CD14-positive monocyte (primary cell): ENCODE measurements at regions not wholly inside any gene's neighbourhood (a gene's known extent, or its start where the extent isn't known, plus 50 kb on each side); places are given as distances from the start of the nearest gene placed in this dataset.

Source experiments
- DNase-seq, 3 donors: peaks; one replicate each; pipeline ENCODE4 v3.0.0-alpha.2; 2011 to 2022
- H2AFZ ChIP-seq: 2 replicates; pipeline ENCODE4 v1.6.0; 2012; ENCODE audit warnings: mild to moderate bottlenecking, low read depth, low read length, inconsistent platforms; ENCODE audit not compliant: insufficient read depth, poor library complexity, severe bottlenecking
- H3K27ac ChIP-seq, 2 donors: 1 replicate in 1 of 2; 2 replicates in 1 of 2; pipeline ENCODE4 v1.5.1; 2012 to 2013; ENCODE audit warnings: low read length in 2 of 2, control low read depth in 1 of 2, inconsistent platforms in 1 of 2, low read depth in 1 of 2, mild to moderate bottlenecking in 1 of 2
- H3K27me3 ChIP-seq, 2 donors: one replicate each; pipeline versions ENCODE4 v1.6.0 to v1.6.1; 2011 to 2013; ENCODE audit warnings: low read length in 2 of 2; ENCODE audit not compliant: control insufficient read depth in 2 of 2, insufficient read depth in 2 of 2
- H3K36me3 ChIP-seq, 2 donors: replicated peaks in 1 of 2; 1 replicate in 1 of 2; 2 replicates in 1 of 2; pipeline versions ENCODE4 v1.5.1 to v1.6.1; 2012 to 2013; ENCODE audit warnings: low read length in 2 of 2, control low read depth in 1 of 2, inconsistent platforms in 1 of 2, mild to moderate bottlenecking in 1 of 2; ENCODE audit not compliant: insufficient read depth in 2 of 2, control insufficient read depth in 1 of 2
- H3K4me1 ChIP-seq, 2 donors: 1 replicate in 1 of 2; 2 replicates in 1 of 2; pipeline versions ENCODE4 v1.5.1 to v1.6.1; 2012 to 2013; ENCODE audit warnings: low read length in 2 of 2, control low read depth in 1 of 2, inconsistent platforms in 1 of 2, mild to moderate bottlenecking in 1 of 2, moderate library complexity in 1 of 2; ENCODE audit not compliant: insufficient read depth in 2 of 2, control insufficient read depth in 1 of 2
- H3K4me2 ChIP-seq: replicated peaks from 2 replicates; pipeline ENCODE3; 2012; ENCODE audit warnings: low read length, moderate library complexity, mild to moderate bottlenecking; ENCODE audit not compliant: poor library complexity, severe bottlenecking; ENCODE audit errors: extremely low read depth
- H3K4me3 ChIP-seq, 3 experiments: fragments of 200-600 bp in 1 of 3; sonication (generic) in 1 of 3; replicated peaks in 1 of 3; 1 replicate in 2 of 3; 2 replicates in 1 of 3; pipeline ENCODE4 v1.5.1; 2011 to 2013; ENCODE audit warnings: low read length in 3 of 3, mild to moderate bottlenecking in 3 of 3, control low read depth in 2 of 3, low read depth in 2 of 3, inconsistent platforms in 1 of 3, moderate library complexity in 1 of 3
- H3K79me2 ChIP-seq: 2 replicates; pipeline ENCODE4 v1.6.0; 2012; ENCODE audit warnings: mild to moderate bottlenecking, control low read depth, inconsistent platforms, low read length, moderate library complexity; ENCODE audit not compliant: insufficient read depth
- H3K9ac ChIP-seq: 2 replicates; pipeline ENCODE4 v1.6.0; 2017; ENCODE audit warnings: low read length, mild to moderate bottlenecking; ENCODE audit not compliant: insufficient read depth, poor library complexity, severe bottlenecking
- H3K9me3 ChIP-seq, 2 donors: replicated peaks in 1 of 2; 1 replicate in 1 of 2; 2 replicates in 1 of 2; pipeline versions ENCODE4 v1.5.1 to v1.6.1; 2012 to 2013; ENCODE audit warnings: low read length in 2 of 2, control low read depth in 1 of 2; ENCODE audit not compliant: control insufficient read depth in 1 of 2, insufficient read depth in 1 of 2
- H4K20me1 ChIP-seq: 2 replicates; pipeline ENCODE4 v1.6.0; 2012; ENCODE audit warnings: mild to moderate bottlenecking, low read length, control low read depth, moderate library complexity; ENCODE audit not compliant: insufficient read depth
- H3K27ac Mint-ChIP-seq, 7 donors: one replicate each; pipeline ENCODE4 v1.8.0; 2020; ENCODE audit warnings: mild to moderate bottlenecking in 7 of 7, mixed read lengths in 7 of 7, moderate library complexity in 6 of 7, inconsistent platforms in 2 of 7
- H3K27me3 Mint-ChIP-seq, 3 donors: one replicate each; pipeline ENCODE4 v1.8.0; 2021 to 2022; ENCODE audit warnings: low read depth in 3 of 3, mild to moderate bottlenecking in 3 of 3, mixed read lengths in 3 of 3, moderate library complexity in 3 of 3, inconsistent platforms in 1 of 3
- H3K36me3 Mint-ChIP-seq, 2 donors: one replicate each; pipeline ENCODE4 v1.8.0; 2020; ENCODE audit warnings: mixed read lengths in 2 of 2, inconsistent platforms in 1 of 2, mild to moderate bottlenecking in 1 of 2
- H3K4me1 Mint-ChIP-seq: one replicate; pipeline ENCODE4 v1.8.0; 2020; ENCODE audit warnings: mild to moderate bottlenecking, mixed read lengths
- H3K4me3 Mint-ChIP-seq, 2 donors: one replicate each; pipeline ENCODE4 v1.8.0; 2020; ENCODE audit warnings: mild to moderate bottlenecking in 2 of 2, mixed read lengths in 2 of 2, moderate library complexity in 1 of 2
- H3K9me3 Mint-ChIP-seq, 7 donors: one replicate each; pipeline ENCODE4 v1.8.0; 2020 to 2022; ENCODE audit warnings: mixed read lengths in 7 of 7, mild to moderate bottlenecking in 6 of 7, moderate library complexity in 6 of 7, inconsistent platforms in 2 of 7
- CTCF ChIP-seq: fragments of 200-600 bp; IDR thresholded peaks from one replicate; pipeline ENCODE4 v1.8.0; 2022; ENCODE audit warnings: antibody characterized with exemption, mild to moderate bottlenecking
- WGBS: methylation state at CpG from one replicate; pipeline ENCODE4 v1.1.5; 2013; ENCODE audit warnings: missing lambda C conversion rate; ENCODE audit not compliant: insufficient coverage; 5-methylcytosine and 5-hydroxymethylcytosine counted together
- intact Hi-C, 2 donors: fragments of 100-400 bp; cut with micrococcal nuclease; formaldehyde crosslinking; loops; one replicate each; pipeline versions ENCODE4 v1.15.0 to v1.15.1; 2023

- H4K20me1 ChIP-seq: no peaks in the 10 kb centered on the region
- H3K4me3 ChIP-seq: no peak overlapping the region
- no CpG with 5 or more reads among the region's 3 CpGs for WGBS
- no peaks in the 10 kb centered on the region for H3K9me3 ChIP-seq
- Mint-ChIP-seq H3K27ac (no peak overlapping the region), H3K36me3 (no peaks in the 10 kb centered on the region), H3K9me3 (peaks cover 0 to 3% (median 1%) of the 10 kb centered on the region in 7 donors), H3K27me3 (peaks cover 0 to 1% (median 0%) of the 10 kb centered on the region in 3 donors), H3K4me1 (no peaks in the 10 kb centered on the region), H3K4me3 (no peak overlapping the region)
- no peaks in the 10 kb centered on the region for H3K79me2 ChIP-seq
- H2AFZ ChIP-seq: no peak overlapping the region
- DNase-seq: no peak
- no peaks in the 10 kb centered on the region for H3K27me3 ChIP-seq
- peaks cover 4 to 5% of the 10 kb centered on the region in 2 donors for H3K4me1 ChIP-seq
- no peak for TF ChIP-seq CTCF
- no peaks in the 10 kb centered on the region for H3K36me3 ChIP-seq
- no peak overlapping the region for H3K4me2 ChIP-seq
- intact Hi-C loops: no loop called here
- H3K27ac ChIP-seq: no peak overlapping the region
- H3K9ac ChIP-seq: no peak overlapping the region
These were observed 69.3 kb downstream of the MTERF1 start for GRCh38 chr7:91811236-91811635.

DNA sequence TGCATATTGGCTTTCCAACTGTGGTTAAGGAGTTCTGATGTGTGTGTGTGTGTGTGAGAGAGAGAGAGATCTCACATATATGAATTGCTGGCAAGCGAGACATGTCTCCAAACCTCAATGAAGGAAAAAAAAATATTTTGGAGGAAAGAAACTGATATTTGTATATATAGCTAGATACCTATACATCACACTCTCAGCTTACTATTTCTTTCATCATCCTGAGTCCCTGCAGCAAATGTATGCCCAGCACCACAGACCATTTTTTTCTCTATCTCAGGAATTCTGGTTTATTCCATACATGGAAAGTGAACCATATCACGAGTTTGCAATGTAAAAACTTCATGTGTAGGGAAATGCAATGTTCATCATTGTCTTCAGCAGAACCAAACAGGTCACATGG is 68.9 kb downstream of the MTERF1 start:
- WGBS: no CpG with 5 or more reads among the region's 2 CpGs
- Mint-ChIP-seq H3K9me3 (peaks cover 0 to 3% (median 1%) of the 10 kb centered on the region in 7 donors), H3K27me3 (peaks cover 0 to 1% (median 0%) of the 10 kb centered on the region in 3 donors), H3K27ac (no peak overlapping the region), H3K4me3 (no peak overlapping the region), H3K4me1 (no peaks in the 10 kb centered on the region), H3K36me3 (no peaks in the 10 kb centered on the region)
- Histone ChIP-seq H3K79me2 (no peaks in the 10 kb centered on the region), H3K27me3 (no peaks in the 10 kb centered on the region), H3K27ac (no peak overlapping the region), H3K4me3 (no peak overlapping the region), H3K36me3 (no peaks in the 10 kb centered on the region), H3K4me1 (peaks cover 4 to 5% of the 10 kb centered on the region in 2 donors), H4K20me1 (no peaks in the 10 kb centered on the region), H2AFZ (no peak overlapping the region), H3K9me3 (no peaks in the 10 kb centered on the region), H3K9ac (no peak overlapping the region), H3K4me2 (no peak overlapping the region)
- intact Hi-C loops: no loop called here
- DNase-seq: no peak
- no peak for TF ChIP-seq CTCF
